ENCODE measurements at regions not wholly inside any gene's neighbourhood (a gene's known extent, or its start where the extent isn't known, plus 50 kb on each side); places are given as distances from the start of the nearest gene placed in this dataset.

DNA sequence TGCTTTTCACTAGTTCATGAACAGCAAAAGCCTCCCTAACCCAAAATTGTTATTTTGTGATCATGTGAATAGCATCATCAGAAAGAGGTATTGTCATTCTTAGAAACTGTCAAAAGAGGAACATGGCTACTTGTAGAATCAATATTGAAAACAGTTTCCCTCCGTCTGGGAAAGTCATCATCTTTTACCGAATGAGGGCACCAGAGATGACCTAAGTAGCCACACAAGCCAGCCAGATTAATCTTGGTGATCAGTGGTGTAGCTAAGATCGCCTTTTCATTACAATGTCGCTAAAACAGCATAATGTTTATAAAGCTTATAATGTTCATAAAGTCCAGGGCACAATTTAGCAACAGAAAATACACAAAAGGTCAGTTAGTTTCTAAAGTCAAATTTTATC lies 136.1 kb downstream of the SIPA1L2 start:
- TF ChIP-seq POLR2A (IDR thresholded peaks at IDR 0.05) = no peak
- TF ChIP-seq, protein P1, sequence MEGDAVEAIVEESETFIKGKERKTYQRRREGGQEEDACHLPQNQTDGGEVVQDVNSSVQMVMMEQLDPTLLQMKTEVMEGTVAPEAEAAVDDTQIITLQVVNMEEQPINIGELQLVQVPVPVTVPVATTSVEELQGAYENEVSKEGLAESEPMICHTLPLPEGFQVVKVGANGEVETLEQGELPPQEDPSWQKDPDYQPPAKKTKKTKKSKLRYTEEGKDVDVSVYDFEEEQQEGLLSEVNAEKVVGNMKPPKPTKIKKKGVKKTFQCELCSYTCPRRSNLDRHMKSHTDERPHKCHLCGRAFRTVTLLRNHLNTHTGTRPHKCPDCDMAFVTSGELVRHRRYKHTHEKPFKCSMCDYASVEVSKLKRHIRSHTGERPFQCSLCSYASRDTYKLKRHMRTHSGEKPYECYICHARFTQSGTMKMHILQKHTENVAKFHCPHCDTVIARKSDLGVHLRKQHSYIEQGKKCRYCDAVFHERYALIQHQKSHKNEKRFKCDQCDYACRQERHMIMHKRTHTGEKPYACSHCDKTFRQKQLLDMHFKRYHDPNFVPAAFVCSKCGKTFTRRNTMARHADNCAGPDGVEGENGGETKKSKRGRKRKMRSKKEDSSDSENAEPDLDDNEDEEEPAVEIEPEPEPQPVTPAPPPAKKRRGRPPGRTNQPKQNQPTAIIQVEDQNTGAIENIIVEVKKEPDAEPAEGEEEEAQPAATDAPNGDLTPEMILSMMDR (IDR thresholded peaks at IDR 0.05) = no peak
- TF ChIP-seq POLR2AphosphoS5 (IDR thresholded peaks at IDR 0.05) = no peak

All from gastroesophageal sphincter (tissue), 3 donors.